ENCODE measurements at regions not wholly inside any gene's neighbourhood (a gene's known extent, or its start where the extent isn't known, plus 50 kb on each side); places are given as distances from the start of the nearest gene placed in this dataset.
"Not testable (repeated sequence)": the region's sequence is repeated elsewhere in the genome, so short reads cannot be mapped to it uniquely, and the experiment has no call there.

DNA sequence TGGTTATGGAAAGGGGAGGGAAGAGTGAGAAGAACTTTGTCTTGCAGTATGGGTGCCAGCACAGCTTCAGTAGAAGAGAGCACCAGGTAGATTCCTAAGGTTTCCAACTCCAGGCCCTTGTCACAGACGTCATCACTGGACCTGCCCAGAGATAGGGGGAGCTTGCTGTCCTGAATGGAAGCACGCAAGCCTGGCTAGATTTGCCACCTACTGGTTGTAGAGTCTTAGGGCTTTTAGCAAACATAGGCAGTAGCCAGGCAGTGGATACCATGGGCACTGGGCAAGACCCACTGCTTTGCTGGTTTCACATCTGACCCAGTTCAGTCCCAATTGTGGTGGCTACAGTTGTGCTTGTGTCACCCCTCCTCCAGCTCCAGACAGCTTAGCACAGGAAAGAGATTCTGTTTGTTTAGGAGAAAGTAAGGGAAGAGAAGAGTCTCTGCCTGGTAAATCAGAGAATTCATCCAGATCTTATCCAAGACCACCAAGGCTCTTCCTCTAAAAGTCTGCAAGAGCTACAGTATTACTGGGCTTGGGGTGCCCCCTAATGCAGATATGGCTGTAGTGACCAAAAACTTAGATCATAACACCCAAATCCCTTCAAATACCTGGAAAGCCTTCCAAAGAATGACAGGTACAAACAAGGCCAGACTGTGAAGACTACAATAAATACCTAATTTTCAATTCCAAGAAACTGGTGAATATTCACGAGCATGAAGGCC lies 158.9 kb downstream of the HINT1 start:
- no peak for DNase-seq (ENCODE audit: low spot score)

DNA sequence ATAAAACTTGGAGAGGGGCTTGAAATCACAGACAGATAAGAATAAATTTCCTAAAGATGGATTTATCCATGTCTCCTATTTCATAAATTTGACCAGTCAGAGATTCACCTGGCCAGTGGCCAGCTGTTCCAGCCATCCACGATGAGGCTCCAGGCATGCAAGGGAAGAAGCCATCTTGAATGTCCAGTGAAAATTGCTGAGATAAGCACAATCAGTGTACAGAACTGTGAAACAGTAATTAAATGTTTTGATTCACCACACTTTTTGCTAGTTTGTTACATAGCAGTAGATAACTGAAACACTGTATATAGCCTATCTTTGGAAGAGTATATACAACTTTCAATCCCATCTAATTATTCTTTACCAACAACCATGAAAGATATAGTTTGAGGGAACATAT lies 163.5 kb downstream of the HINT1 start:
- no peak for DNase-seq (ENCODE audit: low spot score)

GRCh38 chr5:131000289-131000688 lies 164.8 kb downstream of the HINT1 start:
- no peak for DNase-seq (ENCODE audit: low spot score)

- DNase-seq (ENCODE audit: low spot score), result not testable (repeated sequence)
These were observed 168.3 kb downstream of the HINT1 start for GRCh38 chr5:130996720-130997119.

DNA sequence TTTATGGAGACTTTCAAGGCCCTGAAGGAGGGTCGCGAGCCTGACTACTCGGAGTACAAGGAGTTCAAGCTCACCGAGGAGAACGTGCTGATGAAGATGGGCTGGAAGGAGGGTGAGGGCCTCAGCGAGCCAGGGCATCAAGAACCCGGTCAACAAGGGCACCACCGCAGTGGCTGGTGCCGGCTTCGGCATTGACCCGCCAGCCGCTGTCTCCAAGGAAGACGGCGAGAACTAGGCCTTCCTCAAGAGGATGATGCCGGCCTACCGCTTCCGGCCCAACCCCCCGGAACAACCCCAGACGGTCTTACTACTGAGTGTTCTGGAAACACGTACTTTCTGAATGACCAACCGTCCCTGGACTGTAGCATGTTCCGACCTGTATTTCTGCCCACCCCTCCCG lies 169.2 kb downstream of the HINT1 start:
- DNase-seq (ENCODE audit: low spot score), result no peak

GRCh38 chr5:130995254-130995515 lies 169.9 kb downstream of the HINT1 start:
- no peak for DNase-seq (ENCODE audit: low spot score)

- DNase-seq (ENCODE audit: low spot score), result no peak
These were observed 170.4 kb downstream of the HINT1 start for GRCh38 chr5:130994496-130995253.

DNA sequence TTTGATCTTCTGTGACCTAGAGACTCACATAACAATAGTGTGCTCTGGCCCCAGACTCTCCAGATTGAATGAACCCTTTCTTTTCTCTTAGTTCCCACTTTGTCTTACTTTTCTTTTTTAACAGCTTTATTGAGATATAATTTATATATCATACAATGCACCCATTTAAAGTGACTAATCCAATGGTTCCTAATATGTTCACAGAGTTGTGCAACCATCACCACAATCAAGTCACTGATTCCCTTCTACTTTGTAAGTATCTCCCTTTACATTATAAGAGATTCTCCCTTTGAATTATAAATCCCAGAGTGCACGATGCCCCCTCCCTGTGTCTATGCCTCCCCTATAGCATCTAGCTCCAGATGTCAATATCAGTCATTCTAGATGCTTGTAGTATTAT lies 172.4 kb downstream of the HINT1 start:
- no peak for DNase-seq (ENCODE audit: low spot score)

- no peak for DNase-seq (ENCODE audit: low spot score)
These were observed 173.0 kb downstream of the HINT1 start for GRCh38 chr5:130992095-130992494.

- no peak for DNase-seq (ENCODE audit: low spot score)
These were observed 179.3 kb downstream of the HINT1 start for GRCh38 chr5:130985776-130986175.

- no peak for DNase-seq (ENCODE audit: low spot score)
These were observed 183.4 kb downstream of the HINT1 start for GRCh38 chr5:130981663-130982062.

GRCh38 chr5:130978475-130978874 lies 186.6 kb downstream of the HINT1 start:
- DNase-seq (ENCODE audit: low spot score), result no peak

- DNase-seq (ENCODE audit: low spot score), result no peak
These were observed 188.6 kb downstream of the HINT1 start for GRCh38 chr5:130976493-130976892.

DNA sequence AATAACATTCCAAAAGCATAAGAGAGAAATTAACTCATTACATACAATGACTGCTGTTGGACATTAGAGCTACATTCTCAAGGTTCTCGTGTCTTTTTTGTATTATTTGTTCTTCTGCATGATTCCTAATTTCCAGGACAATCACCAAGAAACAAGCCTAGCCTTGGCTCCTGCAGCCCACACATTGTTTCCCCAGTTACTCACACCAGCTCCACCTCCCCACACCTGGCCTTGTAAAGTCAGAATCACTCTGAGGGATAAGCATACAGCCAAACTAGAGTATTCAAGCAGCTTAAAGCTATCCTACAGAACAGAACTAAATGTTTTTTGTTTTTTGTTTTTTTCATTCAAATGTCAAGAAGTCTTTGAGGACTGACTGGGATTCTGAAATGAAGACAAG lies 189.2 kb downstream of the HINT1 start:
- no peak for DNase-seq (ENCODE audit: low spot score)

- DNase-seq (ENCODE audit: low spot score), result no peak
These were observed 189.8 kb downstream of the HINT1 start for GRCh38 chr5:130975299-130975698.

GRCh38 chr5:130974021-130974683 lies 190.9 kb downstream of the HINT1 start:
- no peak for DNase-seq (ENCODE audit: low spot score)

GRCh38 chr5:130966990-130967525 lies 198.0 kb downstream of the HINT1 start:
- no peak for DNase-seq (ENCODE audit: low spot score)

- DNase-seq (ENCODE audit: low spot score), result no peak
These were observed 199.1 kb downstream of the HINT1 start for GRCh38 chr5:130965920-130966319.

- DNase-seq (ENCODE audit: low spot score), result no peak
These were observed 199.7 kb downstream of the HINT1 start for GRCh38 chr5:130965360-130965759.

GRCh38 chr5:130964231-130965202 lies 200.5 kb downstream of the HINT1 start:
- no peak for DNase-seq (ENCODE audit: low spot score)

GRCh38 chr5:130963798-130964197 lies 201.3 kb downstream of the HINT1 start:
- DNase-seq (ENCODE audit: low spot score), result no peak

DNA sequence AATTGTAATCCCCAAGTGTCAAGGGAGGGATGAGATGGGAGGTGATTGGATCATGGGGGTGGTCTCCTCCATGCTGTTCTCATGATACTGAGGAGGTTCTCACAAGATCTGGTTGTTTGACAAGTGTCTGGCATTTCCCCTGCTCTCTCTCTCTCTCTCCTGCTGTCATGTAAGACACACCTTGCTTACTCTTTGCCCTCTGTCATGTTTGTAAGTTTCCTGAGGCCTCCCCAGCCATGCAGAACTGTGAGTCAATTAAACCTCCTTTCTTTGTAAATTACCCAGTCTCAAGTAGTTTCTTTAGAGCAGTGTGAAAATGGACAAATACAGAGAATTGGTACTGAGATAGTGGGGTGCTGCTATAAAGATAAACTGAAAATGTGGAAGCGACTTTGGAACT lies 207.9 kb downstream of the HINT1 start:
- no peak for DNase-seq (ENCODE audit: low spot score)

Measured in ecto neural progenitor cell (in vitro differentiated cells).